ENCODE measurements at regions not wholly inside any gene's neighbourhood (a gene's known extent, or its start where the extent isn't known, plus 50 kb on each side); places are given as distances from the start of the nearest gene placed in this dataset.

- TF ChIP-seq POLR2A (IDR thresholded peaks at IDR 0.05) (no peak), CTCF (IDR thresholded peaks at IDR 0.05) (no peak)
Observed at GRCh38 chr3:64801856-64802255, 114.1 kb upstream of the ADAMTS9 start.

Measured in ovary (tissue), 3 donors.